NAMALWA (cell line): ENCODE measurements at regions not wholly inside any gene's neighbourhood (a gene's known extent, or its start where the extent isn't known, plus 50 kb on each side); places are given as distances from the start of the nearest gene placed in this dataset.
"Not testable (repeated sequence)": the region's sequence is repeated elsewhere in the genome, so short reads cannot be mapped to it uniquely, and the experiment has no call there.

Source experiments
- DNase-seq: peaks from one replicate; pipeline ENCODE4 v3.0.0-alpha.2; 2015; ENCODE audit warnings: low spot score

- not testable (repeated sequence) for DNase-seq
These were observed 86.7 kb upstream of the CDC42EP3 start for GRCh38 chr2:37758141-37758601.

GRCh38 chr2:37759989-37760388 is 88.5 kb upstream of the CDC42EP3 start:
- not testable (repeated sequence) for DNase-seq

- DNase-seq, result no peak
These were observed 89.0 kb upstream of the CDC42EP3 start for GRCh38 chr2:37760471-37760870.

- DNase-seq, result not testable (repeated sequence)
These were observed 90.8 kb upstream of the CDC42EP3 start for GRCh38 chr2:37762281-37762680.

GRCh38 chr2:37764739-37765138 is 93.3 kb upstream of the CDC42EP3 start:
- DNase-seq, result no peak

- no peak for DNase-seq
These were observed 94.7 kb upstream of the CDC42EP3 start for GRCh38 chr2:37766106-37766505.

- DNase-seq, result no peak
These were observed 95.6 kb upstream of the CDC42EP3 start for GRCh38 chr2:37767046-37767445.

GRCh38 chr2:37767959-37768925 is 96.8 kb upstream of the CDC42EP3 start:
- no peak for DNase-seq

GRCh38 chr2:37769551-37769950 is 98.1 kb upstream of the CDC42EP3 start:
- DNase-seq, result no peak

- no peak for DNase-seq
These were observed 99.4 kb upstream of the CDC42EP3 start for GRCh38 chr2:37770797-37771196.

GRCh38 chr2:37771600-37772088 is 100.2 kb upstream of the CDC42EP3 start:
- no peak for DNase-seq

GRCh38 chr2:37773371-37774130 is 102.1 kb upstream of the CDC42EP3 start:
- no peak for DNase-seq

- not testable (repeated sequence) for DNase-seq
These were observed 102.9 kb upstream of the CDC42EP3 start for GRCh38 chr2:37774171-37774944.

- DNase-seq, result no peak
These were observed 103.8 kb upstream of the CDC42EP3 start for GRCh38 chr2:37774976-37775907.

- no peak for DNase-seq
These were observed 104.4 kb upstream of the CDC42EP3 start for GRCh38 chr2:37775908-37776250.

- no peak for DNase-seq
These were observed 105.0 kb upstream of the CDC42EP3 start for GRCh38 chr2:37776487-37776886.

- no peak for DNase-seq
These were observed 107.7 kb upstream of the CDC42EP3 start for GRCh38 chr2:37779139-37779538.

- DNase-seq, result no peak
These were observed 108.4 kb upstream of the CDC42EP3 start for GRCh38 chr2:37779611-37780386.

GRCh38 chr2:37780387-37780676 is 108.9 kb upstream of the CDC42EP3 start:
- no peak for DNase-seq

GRCh38 chr2:37781028-37781427 is 109.6 kb upstream of the CDC42EP3 start:
- no peak for DNase-seq
